DOHH2 (cell line): ENCODE measurements at regions not wholly inside any gene's neighbourhood (a gene's known extent, or its start where the extent isn't known, plus 50 kb on each side); places are given as distances from the start of the nearest gene placed in this dataset.

Experiments used
- EZH2phosphoT487 ChIP-seq: fragments of 200-600 bp; sonication (generic); IDR thresholded peaks from 2 replicates; pipeline ENCODE4 v1.6.1; 2017; ENCODE audit warnings: borderline replicate concordance, mild to moderate bottlenecking, antibody characterized with exemption, low read length, moderate library complexity, mixed read lengths
- TF ChIP-seq, protein P1 (sequence below): fragments of 200-600 bp; sonication (generic); IDR thresholded peaks from one replicate; pipeline ENCODE4 v1.5.1; 2014; ENCODE audit warnings: antibody characterized with exemption, mild to moderate bottlenecking, low read depth, low read length; ENCODE audit not compliant: poor library complexity, severe bottlenecking

- TF ChIP-seq, protein P1, sequence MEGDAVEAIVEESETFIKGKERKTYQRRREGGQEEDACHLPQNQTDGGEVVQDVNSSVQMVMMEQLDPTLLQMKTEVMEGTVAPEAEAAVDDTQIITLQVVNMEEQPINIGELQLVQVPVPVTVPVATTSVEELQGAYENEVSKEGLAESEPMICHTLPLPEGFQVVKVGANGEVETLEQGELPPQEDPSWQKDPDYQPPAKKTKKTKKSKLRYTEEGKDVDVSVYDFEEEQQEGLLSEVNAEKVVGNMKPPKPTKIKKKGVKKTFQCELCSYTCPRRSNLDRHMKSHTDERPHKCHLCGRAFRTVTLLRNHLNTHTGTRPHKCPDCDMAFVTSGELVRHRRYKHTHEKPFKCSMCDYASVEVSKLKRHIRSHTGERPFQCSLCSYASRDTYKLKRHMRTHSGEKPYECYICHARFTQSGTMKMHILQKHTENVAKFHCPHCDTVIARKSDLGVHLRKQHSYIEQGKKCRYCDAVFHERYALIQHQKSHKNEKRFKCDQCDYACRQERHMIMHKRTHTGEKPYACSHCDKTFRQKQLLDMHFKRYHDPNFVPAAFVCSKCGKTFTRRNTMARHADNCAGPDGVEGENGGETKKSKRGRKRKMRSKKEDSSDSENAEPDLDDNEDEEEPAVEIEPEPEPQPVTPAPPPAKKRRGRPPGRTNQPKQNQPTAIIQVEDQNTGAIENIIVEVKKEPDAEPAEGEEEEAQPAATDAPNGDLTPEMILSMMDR, result no peak
- TF ChIP-seq EZH2phosphoT487, result no peak
Observed at GRCh38 chr14:71729596-71729995, 202.6 kb upstream of the RGS6 start.
